Neutrophil (primary cell): ENCODE measurements at regions not wholly inside any gene's neighbourhood (a gene's known extent, or its start where the extent isn't known, plus 50 kb on each side); places are given as distances from the start of the nearest gene placed in this dataset.

ENCODE experiments used
- H3K27ac ChIP-seq: fragments of 200-600 bp; sonication (generic); 2 replicates; pipeline ENCODE4 v1.5.1; 2016; ENCODE audit warnings: mild to moderate bottlenecking, moderate library complexity
- H3K27me3 ChIP-seq: fragments of 200-600 bp; sonication (generic); 2 replicates; pipeline ENCODE4 v1.6.0; 2016; ENCODE audit warnings: mild to moderate bottlenecking
- H3K36me3 ChIP-seq: fragments of 200-600 bp; sonication (generic); 2 replicates; pipeline ENCODE4 v1.5.1; 2017
- H3K4me1 ChIP-seq, 2 experiments: fragments of 200-600 bp in 1 of 2; sonication (generic) in 1 of 2; 1 replicate in 1 of 2; 2 replicates in 1 of 2; pipeline versions ENCODE4 v1.5.1 to v1.6.1; 2013 to 2016; ENCODE audit warnings: low read depth in 1 of 2, low read length in 1 of 2, mild to moderate bottlenecking in 1 of 2, moderate library complexity in 1 of 2; ENCODE audit not compliant: control insufficient read depth in 1 of 2, insufficient read depth in 1 of 2
- H3K4me3 ChIP-seq, 2 experiments: fragments of 200-600 bp in 1 of 2; sonication (generic) in 1 of 2; 1 replicate in 1 of 2; 2 replicates in 1 of 2; pipeline ENCODE4 v1.5.1; 2013 to 2016; ENCODE audit warnings: low read depth in 1 of 2, low read length in 1 of 2, mild to moderate bottlenecking in 1 of 2, moderate library complexity in 1 of 2
- H3K9me3 ChIP-seq: fragments of 200-600 bp; sonication (generic); 2 replicates; pipeline ENCODE4 v1.5.1; 2016
- TF ChIP-seq, protein P1 (sequence below): fragments of 200-600 bp; sonication (generic); IDR thresholded peaks from 2 replicates; pipeline ENCODE4 v1.5.1; 2016; ENCODE audit warnings: antibody characterized with exemption

DNA sequence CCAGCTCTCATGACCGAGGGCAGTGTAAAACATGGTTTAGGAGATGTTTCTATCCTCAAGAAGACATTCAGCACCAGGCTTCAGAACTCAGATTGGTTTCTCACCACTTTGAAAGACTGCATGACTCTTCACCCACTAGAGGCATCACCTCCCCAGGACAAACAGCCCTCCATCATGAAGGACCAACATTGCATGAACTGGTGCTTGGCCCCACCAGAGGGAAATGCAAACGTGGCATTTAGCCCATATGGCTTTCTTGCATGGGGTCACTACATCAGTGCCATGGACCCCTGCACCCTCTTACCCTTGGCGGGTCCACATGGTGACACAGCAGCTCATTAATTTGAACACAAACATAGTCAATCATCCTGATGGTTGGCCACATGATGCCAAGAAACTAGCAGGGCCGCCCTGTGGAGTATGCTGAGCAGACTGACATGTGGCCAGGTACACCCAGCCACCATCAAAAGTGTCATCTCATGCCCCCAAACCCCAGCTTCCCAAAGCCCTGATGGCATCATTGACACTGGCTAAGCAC, 129.5 kb upstream of the FSTL4 start:
- Histone ChIP-seq H3K27me3 (no peaks in the 10 kb centered on the region), H3K36me3 (no peaks in the 10 kb centered on the region), H3K4me3 (no peak overlapping the region), H3K4me1 (no peaks in the 10 kb centered on the region), H3K9me3 (no peaks in the 10 kb centered on the region), H3K27ac (no peak overlapping the region)
- TF ChIP-seq, protein P1, sequence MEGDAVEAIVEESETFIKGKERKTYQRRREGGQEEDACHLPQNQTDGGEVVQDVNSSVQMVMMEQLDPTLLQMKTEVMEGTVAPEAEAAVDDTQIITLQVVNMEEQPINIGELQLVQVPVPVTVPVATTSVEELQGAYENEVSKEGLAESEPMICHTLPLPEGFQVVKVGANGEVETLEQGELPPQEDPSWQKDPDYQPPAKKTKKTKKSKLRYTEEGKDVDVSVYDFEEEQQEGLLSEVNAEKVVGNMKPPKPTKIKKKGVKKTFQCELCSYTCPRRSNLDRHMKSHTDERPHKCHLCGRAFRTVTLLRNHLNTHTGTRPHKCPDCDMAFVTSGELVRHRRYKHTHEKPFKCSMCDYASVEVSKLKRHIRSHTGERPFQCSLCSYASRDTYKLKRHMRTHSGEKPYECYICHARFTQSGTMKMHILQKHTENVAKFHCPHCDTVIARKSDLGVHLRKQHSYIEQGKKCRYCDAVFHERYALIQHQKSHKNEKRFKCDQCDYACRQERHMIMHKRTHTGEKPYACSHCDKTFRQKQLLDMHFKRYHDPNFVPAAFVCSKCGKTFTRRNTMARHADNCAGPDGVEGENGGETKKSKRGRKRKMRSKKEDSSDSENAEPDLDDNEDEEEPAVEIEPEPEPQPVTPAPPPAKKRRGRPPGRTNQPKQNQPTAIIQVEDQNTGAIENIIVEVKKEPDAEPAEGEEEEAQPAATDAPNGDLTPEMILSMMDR, result no peak

DNA sequence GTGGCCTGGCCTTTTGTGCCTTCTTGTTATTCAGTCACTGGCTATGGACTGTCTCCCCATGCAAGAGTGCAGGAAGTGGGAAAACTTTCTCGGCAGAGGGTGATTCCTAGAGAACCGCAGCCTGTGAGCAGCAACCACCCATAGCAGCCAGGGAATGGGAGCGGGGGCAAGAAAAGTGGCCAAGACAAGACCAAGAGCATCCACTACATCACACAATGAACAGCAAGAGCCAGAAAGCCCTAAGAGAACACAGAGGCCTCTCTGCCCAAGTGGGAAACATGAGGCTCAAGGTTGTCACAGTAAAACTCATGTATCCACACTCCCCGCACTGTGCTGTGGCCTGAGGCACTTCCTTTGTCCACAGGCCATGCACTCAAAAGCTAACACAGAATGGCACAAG, 129.1 kb upstream of the FSTL4 start:
- no peak overlapping the region for H3K27ac ChIP-seq
- H3K9me3 ChIP-seq, result no peaks in the 10 kb centered on the region
- TF ChIP-seq, protein P1, result no peak
- H3K4me1 ChIP-seq, result no peaks in the 10 kb centered on the region
- no peaks in the 10 kb centered on the region for H3K36me3 ChIP-seq
- no peaks in the 10 kb centered on the region for H3K27me3 ChIP-seq
- no peak overlapping the region for H3K4me3 ChIP-seq

DNA sequence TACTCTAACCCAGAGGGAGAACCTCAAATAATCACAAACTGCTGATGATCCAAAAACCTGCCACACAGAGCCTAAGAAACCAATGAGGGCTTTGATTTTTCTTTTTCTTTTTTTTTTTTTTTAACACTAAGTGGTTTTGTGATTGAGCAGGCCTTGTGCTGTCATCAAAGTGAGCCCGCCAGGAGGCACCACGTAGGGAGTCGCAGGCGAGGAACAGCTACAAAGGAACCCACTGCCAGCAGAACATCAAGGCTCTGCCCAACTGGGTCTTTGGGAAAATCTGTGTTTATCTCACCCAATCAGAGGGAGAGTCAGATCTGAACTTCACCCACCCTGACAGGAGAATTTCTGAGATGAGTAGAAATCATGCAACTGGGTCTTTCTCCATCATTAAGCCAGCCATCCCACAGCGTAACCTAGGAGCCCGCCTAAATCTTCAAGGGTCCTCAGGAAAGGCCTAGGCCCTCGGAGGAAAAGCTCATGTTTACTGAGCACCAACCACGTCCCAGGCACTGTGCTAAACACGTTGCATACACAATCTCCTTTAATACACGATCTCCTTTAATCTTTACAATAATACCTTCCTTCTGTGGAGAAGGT, 126.9 kb upstream of the FSTL4 start:
- no peaks in the 10 kb centered on the region for H3K36me3 ChIP-seq
- H3K4me3 ChIP-seq, result no peak overlapping the region

DNA sequence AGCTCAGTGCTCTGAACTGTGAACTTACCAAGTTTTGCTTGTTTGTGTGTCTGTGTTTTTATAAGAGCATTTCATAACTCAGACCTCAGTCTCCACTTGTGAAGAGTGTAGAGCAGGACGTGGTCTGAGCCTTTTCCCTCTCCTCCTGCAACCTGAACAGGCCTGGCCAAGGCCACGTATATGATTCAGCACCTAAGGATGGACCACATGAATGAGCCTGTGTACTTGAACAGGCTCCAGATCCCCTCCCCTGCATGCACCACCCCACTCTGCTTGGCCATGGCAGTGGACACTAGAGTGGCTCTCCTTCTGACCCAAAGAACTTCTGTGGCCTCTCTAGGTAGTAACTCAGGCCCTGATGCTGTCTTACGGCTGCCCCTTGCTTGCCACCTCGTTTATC, 125.9 kb upstream of the FSTL4 start:
- Histone ChIP-seq H3K36me3 (no peaks in the 10 kb centered on the region), H3K9me3 (no peaks in the 10 kb centered on the region), H3K27ac (no peak overlapping the region), H3K4me3 (no peak overlapping the region), H3K4me1 (no peaks in the 10 kb centered on the region), H3K27me3 (no peaks in the 10 kb centered on the region)
- TF ChIP-seq, protein P1, result no peak

More for the DNA sequence above, 126.9 kb upstream of the FSTL4 start:
- TF ChIP-seq, protein P1, result no peak
- Histone ChIP-seq H3K4me1 (no peaks in the 10 kb centered on the region), H3K9me3 (no peaks in the 10 kb centered on the region), H3K27me3 (no peaks in the 10 kb centered on the region), H3K27ac (no peak overlapping the region)

DNA sequence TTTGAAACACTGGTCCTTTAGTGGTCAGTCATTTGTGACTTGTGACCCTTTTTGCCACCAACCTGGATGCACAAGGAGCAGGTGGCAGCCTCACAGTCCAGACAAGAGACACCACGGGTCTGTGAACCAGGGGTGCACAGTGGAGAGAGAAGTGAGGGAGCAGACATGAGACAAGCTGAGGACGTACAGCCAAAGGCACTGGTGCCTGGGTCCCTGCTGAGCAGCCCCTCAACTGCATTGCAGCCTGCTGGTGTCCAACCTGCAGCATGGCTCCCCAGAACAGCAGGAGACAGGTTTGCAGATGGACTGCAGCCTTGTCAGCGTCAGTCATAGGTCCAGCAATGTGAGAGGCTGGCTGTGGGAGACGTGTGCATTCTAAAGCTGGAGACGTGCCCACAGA, 124.2 kb upstream of the FSTL4 start:
- TF ChIP-seq, protein P1, result no peak
- no peaks in the 10 kb centered on the region for H3K36me3 ChIP-seq
- no peaks in the 10 kb centered on the region for H3K4me1 ChIP-seq
- H3K27me3 ChIP-seq, result no peaks in the 10 kb centered on the region
- no peak overlapping the region for H3K27ac ChIP-seq
- H3K4me3 ChIP-seq, result no peak overlapping the region
- no peaks in the 10 kb centered on the region for H3K9me3 ChIP-seq
